A549 (cell line): ENCODE measurements at regions not wholly inside any gene's neighbourhood (a gene's known extent, or its start where the extent isn't known, plus 50 kb on each side); places are given as distances from the start of the nearest gene placed in this dataset.

Experiments used
- ATAC-seq, 2 experiments: fragments of 200-7000 bp in 1 of 2; fragments of >200 bp in 1 of 2; cut with Nextera tagmentation in 1 of 2; cut with Tn5 transposase in 1 of 2; 3 replicates each; pipeline versions ENCODE4 v1.8.0 to v1.9.1; 2018 to 2020; ENCODE audit warnings: mild to moderate bottlenecking in 1 of 2, moderate library complexity in 1 of 2
- CTCF ChIA-PET: fragments of 300-600 bp; sonication (Branson Sonifier 250); formaldehyde crosslinking; extraction: SDS; loops from one replicate; lab custom pipeline; 2021; ENCODE audit warnings: antibody characterized with exemption, inconsistent platforms; lab: Yijun Ruan, JAX
- POLR2A ChIA-PET: fragments of 350-600 bp; formaldehyde crosslinking; extraction: SDS; loops from one replicate; lab custom pipeline; 2021; ENCODE audit warnings: antibody characterized with exemption, inconsistent platforms; lab: Yijun Ruan, JAX
- DNase-seq, 2 experiments: peaks; one replicate each; pipeline versions ENCODE4 v3.0.0 to v3.0.0-alpha.2; 2011 to 2016; ENCODE audit warnings: low read depth in 1 of 2, low spot score in 1 of 2
- FAIRE-seq: peaks from 2 replicates; lab custom pipeline; 2011; peaks lifted over from hg19 to GRCh38; lab: Jason Lieb, UNC
- H3K27ac ChIP-seq, 2 experiments: fragments of >200 bp; sonication (Bioruptor Twin); formaldehyde crosslinking; 3 replicates each; pipeline ENCODE4 v1.5.1; 2016 to 2017
- H3K4me1 ChIP-seq: fragments of >200 bp; sonication (Bioruptor Twin); formaldehyde crosslinking; 3 replicates; pipeline ENCODE4 v1.6.1; 2016
- H3K4me2 ChIP-seq: fragments of >200 bp; sonication (Bioruptor Twin); formaldehyde crosslinking; 3 replicates; pipeline ENCODE4 v1.6.1; 2016
- H3K4me3 ChIP-seq: fragments of >200 bp; sonication (Bioruptor Twin); formaldehyde crosslinking; 3 replicates; pipeline ENCODE4 v1.5.1; 2016
- H3K9me3 ChIP-seq: fragments of >200 bp; sonication (Bioruptor Twin); formaldehyde crosslinking; 3 replicates; pipeline ENCODE4 v1.6.1; 2016
- CBX8 ChIP-seq: fragments of 200-600 bp; sonication (generic); IDR thresholded peaks from 2 replicates; pipeline ENCODE4 v1.6.1; 2016
- CHD4 ChIP-seq: fragments of 200-600 bp; sonication (generic); IDR thresholded peaks from 2 replicates; pipeline ENCODE4 v1.6.1; 2016; ENCODE audit warnings: antibody characterized with exemption, mild to moderate bottlenecking, borderline replicate concordance
- E2F6 ChIP-seq: IDR thresholded peaks from 2 replicates; pipeline ENCODE4 v1.6.1; 2012; ENCODE audit warnings: low read depth, borderline replicate concordance
- EHF ChIP-seq: fragments of 250-450 bp; sonication (Bioruptor Pico); IDR thresholded peaks from 2 replicates; pipeline ENCODE4 v1.5.0; 2020; ENCODE audit warnings: mild to moderate bottlenecking
- FOSB ChIP-seq: fragments of 250-450 bp; sonication (Bioruptor Pico); IDR thresholded peaks from 2 replicates; pipeline ENCODE4 v1.5.0; 2020; ENCODE audit warnings: mild to moderate bottlenecking, moderate library complexity
- GATA3 ChIP-seq: IDR thresholded peaks from 2 replicates; pipeline ENCODE4 v1.6.1; 2012; ENCODE audit warnings: borderline replicate concordance
- HOXA7 ChIP-seq: fragments of 250-450 bp; sonication (Bioruptor Pico); IDR thresholded peaks from 2 replicates; pipeline ENCODE4 v1.5.0; 2020; ENCODE audit warnings: mild to moderate bottlenecking, moderate library complexity
- HOXB13 ChIP-seq: fragments of 250-450 bp; sonication (Bioruptor Pico); IDR thresholded peaks from 2 replicates; pipeline ENCODE4 v1.5.0; 2020; ENCODE audit warnings: low read depth, mild to moderate bottlenecking, moderate library complexity
- HOXB5 ChIP-seq: fragments of 250-450 bp; sonication (Bioruptor Pico); IDR thresholded peaks from 2 replicates; pipeline ENCODE4 v1.5.0; 2020; ENCODE audit warnings: mild to moderate bottlenecking, moderate library complexity
- JUN ChIP-seq, 2 experiments: fragments of >200 bp; sonication (Bioruptor Twin); formaldehyde crosslinking; IDR thresholded peaks; 2 replicates in 1 of 2; 3 replicates in 1 of 2; pipeline ENCODE4 v1.6.1; 2016 to 2017
- JUNB ChIP-seq: fragments of >200 bp; sonication (Bioruptor Twin); formaldehyde crosslinking; IDR thresholded peaks from 2 replicates; pipeline ENCODE4 v1.6.1; 2016
- KDM5A ChIP-seq: fragments of 200-600 bp; sonication (generic); IDR thresholded peaks from 2 replicates; pipeline ENCODE4 v1.6.1; 2016; ENCODE audit warnings: antibody characterized with exemption, mild to moderate bottlenecking
- MAZ ChIP-seq: fragments of 150-350 bp; IDR thresholded peaks from 2 replicates; pipeline ENCODE4 v1.6.1; 2014; ENCODE audit warnings: antibody characterized with exemption, low read depth, low read length, borderline replicate concordance
- NPAS2 ChIP-seq: fragments of 250-450 bp; sonication (Bioruptor Pico); IDR thresholded peaks from 2 replicates; pipeline ENCODE4 v1.8.0; 2022; ENCODE audit warnings: mild to moderate bottlenecking, moderate library complexity, borderline replicate concordance
- RCOR1 ChIP-seq: fragments of 150-350 bp; IDR thresholded peaks from 2 replicates; pipeline ENCODE4 v1.6.1; 2014; ENCODE audit warnings: antibody characterized with exemption, low read length, low read depth
- REST ChIP-seq: fragments of 200-600 bp; sonication (generic); IDR thresholded peaks from 2 replicates; pipeline ENCODE4 v1.6.1; 2016; ENCODE audit warnings: antibody characterized with exemption, mild to moderate bottlenecking, moderate library complexity
- TFCP2L1 ChIP-seq: fragments of 250-450 bp; sonication (Bioruptor Pico); IDR thresholded peaks from 2 replicates; pipeline ENCODE4 v1.5.0; 2021; ENCODE audit warnings: mild to moderate bottlenecking
- ZFP36 ChIP-seq: fragments of 450-650 bp; IDR thresholded peaks from 2 replicates; pipeline ENCODE4 v1.6.1; 2014; ENCODE audit warnings: borderline replicate concordance; ENCODE audit not compliant: partially characterized antibody
- ZSCAN20 ChIP-seq: fragments of 250-450 bp; sonication (Bioruptor Pico); IDR thresholded peaks from 2 replicates; pipeline ENCODE4 v1.8.0; 2022; ENCODE audit warnings: mild to moderate bottlenecking, moderate library complexity
- WGBS: methylation state at CpG from one replicate; pipeline ENCODE4 v1.1.6; 2017; ENCODE audit errors: missing lambda C conversion rate; 5-methylcytosine and 5-hydroxymethylcytosine counted together
- TF ChIP-seq, protein P1 (sequence below): fragments of >200 bp; sonication (Bioruptor Twin); formaldehyde crosslinking; IDR thresholded peaks from 3 replicates; pipeline ENCODE4 v1.6.1; 2016
- TF ChIP-seq, protein P2 (sequence below): fragments of >200 bp; sonication (Bioruptor Twin); formaldehyde crosslinking; IDR thresholded peaks from 2 replicates; pipeline ENCODE4 v1.6.1; 2016
- TF ChIP-seq, protein P3 (sequence below): fragments of 250-450 bp; sonication (Bioruptor Pico); IDR thresholded peaks from 2 replicates; pipeline ENCODE4 v1.5.0; 2020; ENCODE audit warnings: low read depth, mild to moderate bottlenecking, moderate library complexity

DNA sequence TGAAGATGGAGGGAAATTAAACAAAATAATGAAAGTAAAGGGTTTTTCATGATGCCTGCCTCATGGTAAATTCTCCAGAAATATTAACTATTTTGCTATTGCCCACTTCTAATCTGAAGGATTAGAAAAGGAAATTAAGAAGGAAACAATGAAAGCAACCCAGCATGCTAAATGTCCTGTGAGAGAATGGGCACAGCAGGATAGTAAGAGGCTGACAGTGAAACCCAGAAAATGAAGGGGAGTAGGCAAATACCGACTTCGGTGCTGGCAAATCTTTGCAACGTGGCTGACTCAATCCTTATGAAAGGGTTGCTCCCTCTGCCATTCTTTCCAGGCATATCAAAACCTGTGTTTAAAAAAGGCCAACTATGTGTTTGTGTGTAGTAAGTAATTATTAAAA lies 147.5 kb upstream of the SYNPR start:
- DNase-seq (no peak), FAIRE-seq (no peak), ATAC-seq (no peak)

GRCh38 chr3:63132461-63133250 lies 145.5 kb upstream of the SYNPR start:
- ChIA-PET CTCF (no interaction called here), POLR2A (no interaction called here)
- ATAC-seq = no peak
- FAIRE-seq = no peak
- no peak for DNase-seq
- H3K27ac ChIP-seq = no peak overlapping the region
- 8% methylated on average over 4 of the region's 6 CpGs for WGBS
- TF ChIP-seq ZFP36 (no peak), HOXA7 (CRISPR knock-in tag) (no peak), EHF (CRISPR knock-in tag) (no peak), HOXB13 (no peak), E2F6 (no peak), JUN (IDR thresholded peaks at IDR 0.05) (no peak), MAZ (no peak), HOXB5 (no peak), ZSCAN20 (CRISPR knock-in tag) (no peak), CHD4 (no peak), JUNB (no peak), NPAS2 (CRISPR knock-in tag) (no peak), TFCP2L1 (no peak), GATA3 (no peak), KDM5A (no peak)
- TF ChIP-seq, protein P1, sequence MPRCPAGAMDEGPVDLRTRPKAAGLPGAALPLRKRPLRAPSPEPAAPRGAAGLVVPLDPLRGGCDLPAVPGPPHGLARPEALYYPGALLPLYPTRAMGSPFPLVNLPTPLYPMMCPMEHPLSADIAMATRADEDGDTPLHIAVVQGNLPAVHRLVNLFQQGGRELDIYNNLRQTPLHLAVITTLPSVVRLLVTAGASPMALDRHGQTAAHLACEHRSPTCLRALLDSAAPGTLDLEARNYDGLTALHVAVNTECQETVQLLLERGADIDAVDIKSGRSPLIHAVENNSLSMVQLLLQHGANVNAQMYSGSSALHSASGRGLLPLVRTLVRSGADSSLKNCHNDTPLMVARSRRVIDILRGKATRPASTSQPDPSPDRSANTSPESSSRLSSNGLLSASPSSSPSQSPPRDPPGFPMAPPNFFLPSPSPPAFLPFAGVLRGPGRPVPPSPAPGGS = no peak
- TF ChIP-seq, protein P2, sequence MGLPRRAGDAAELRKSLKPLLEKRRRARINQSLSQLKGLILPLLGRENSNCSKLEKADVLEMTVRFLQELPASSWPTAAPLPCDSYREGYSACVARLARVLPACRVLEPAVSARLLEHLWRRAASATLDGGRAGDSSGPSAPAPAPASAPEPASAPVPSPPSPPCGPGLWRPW = no peak
- TF ChIP-seq, all 56 proteins: peak for 0
- H3K4me3 ChIP-seq = no peak overlapping the region
- H3K4me2 ChIP-seq = no peak overlapping the region
- no peaks in the 10 kb centered on the region for H3K9me3 ChIP-seq
- H3K4me1 ChIP-seq = no peaks in the 10 kb centered on the region

More for the DNA sequence above, 147.5 kb upstream of the SYNPR start:
- no peak overlapping the region for H3K4me2 ChIP-seq
- no peaks in the 10 kb centered on the region for H3K9me3 ChIP-seq
- H3K27ac ChIP-seq = no peak overlapping the region
- no peak for TF ChIP-seq JUNB
- no peak for TF ChIP-seq EHF (CRISPR knock-in tag)
- no peak for TF ChIP-seq HOXB5
- no peak for TF ChIP-seq CBX8
- no peak for TF ChIP-seq RCOR1
- no peak for TF ChIP-seq HOXB13
- TF ChIP-seq FOSB (CRISPR knock-in tag) = no peak
- no peak for TF ChIP-seq REST
- no peak for TF ChIP-seq MAZ
- TF ChIP-seq NPAS2 (CRISPR knock-in tag) = no peak
- TF ChIP-seq, protein P3, sequence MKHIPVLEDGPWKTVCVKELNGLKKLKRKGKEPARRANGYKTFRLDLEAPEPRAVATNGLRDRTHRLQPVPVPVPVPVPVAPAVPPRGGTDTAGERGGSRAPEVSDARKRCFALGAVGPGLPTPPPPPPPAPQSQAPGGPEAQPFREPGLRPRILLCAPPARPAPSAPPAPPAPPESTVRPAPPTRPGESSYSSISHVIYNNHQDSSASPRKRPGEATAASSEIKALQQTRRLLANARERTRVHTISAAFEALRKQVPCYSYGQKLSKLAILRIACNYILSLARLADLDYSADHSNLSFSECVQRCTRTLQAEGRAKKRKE (CRISPR knock-in tag) = no peak
- H3K4me3 ChIP-seq = no peak overlapping the region
- CTCF ChIA-PET = no interaction called here
- no peaks in the 10 kb centered on the region for H3K4me1 ChIP-seq
- WGBS = 0% methylated on average over 3 of the region's 3 CpGs
- POLR2A ChIA-PET = no interaction called here
